ENCODE measurements at regions not wholly inside any gene's neighbourhood (a gene's known extent, or its start where the extent isn't known, plus 50 kb on each side); places are given as distances from the start of the nearest gene placed in this dataset.

DNA sequence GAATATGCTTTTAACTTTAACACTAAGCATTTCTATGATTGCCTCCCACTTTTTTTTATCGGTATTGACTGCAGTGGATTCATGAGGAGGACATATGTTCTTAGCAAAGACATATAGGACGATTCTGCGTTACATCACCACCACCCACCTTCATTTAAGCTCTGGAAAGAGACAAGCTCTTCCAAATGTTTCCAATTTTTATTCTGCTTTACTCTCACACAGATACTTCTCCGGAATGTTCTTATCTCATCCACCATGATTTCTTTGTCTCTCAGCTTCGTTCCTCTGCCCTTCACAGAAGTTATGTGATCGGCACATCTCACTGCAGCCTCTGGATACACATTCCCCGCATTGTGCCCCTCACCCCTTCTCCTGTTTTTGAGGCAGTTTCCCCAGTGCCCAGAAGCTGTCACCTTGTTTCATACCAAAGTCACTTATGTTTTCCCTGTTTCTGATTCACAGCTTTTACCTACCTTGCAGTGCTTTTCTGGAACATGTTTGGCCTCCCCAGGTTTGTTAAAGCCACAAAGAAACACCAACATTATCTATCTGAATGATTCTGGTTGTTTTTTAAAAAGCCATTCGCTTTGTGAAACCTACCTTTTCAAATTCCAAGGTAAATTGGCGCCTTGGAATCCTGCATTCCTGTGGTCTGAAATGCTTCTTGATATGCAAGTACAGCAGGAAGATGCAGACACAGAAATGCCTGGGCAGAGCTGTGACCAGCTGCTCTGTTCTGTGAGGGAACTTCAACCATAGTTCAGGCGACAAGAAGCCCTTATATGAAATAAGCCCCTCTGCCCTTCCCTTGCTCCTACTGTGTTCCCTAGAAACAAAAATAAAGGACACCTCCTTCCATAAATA, 1020.2 kb downstream of the TTLL7 start:
- 91 to 96% methylated on average over 7 to 10 of the region's 10 CpGs for WGBS, 2 donors (ENCODE audit: low coverage in 1 of 2)
- H3K9me3 ChIP-seq, result no peaks in the 10 kb centered on the region
- no peak overlapping the region for H3K27ac ChIP-seq
- H3K36me3 ChIP-seq, result no peaks in the 10 kb centered on the region
- no peaks in the 10 kb centered on the region for H3K4me1 ChIP-seq
- H3K4me3 ChIP-seq, result no peak overlapping the region
- H3K27me3 ChIP-seq, result no peaks in the 10 kb centered on the region
- TF ChIP-seq CTCF (IDR thresholded peaks at IDR 0.05), result no peak
- no peak for TF ChIP-seq POLR2AphosphoS5 (IDR thresholded peaks at IDR 0.05)
- no peak for TF ChIP-seq EP300 (IDR thresholded peaks at IDR 0.05)
- no peak for TF ChIP-seq POLR2A (IDR thresholded peaks at IDR 0.05)
- no peak for ATAC-seq

DNA sequence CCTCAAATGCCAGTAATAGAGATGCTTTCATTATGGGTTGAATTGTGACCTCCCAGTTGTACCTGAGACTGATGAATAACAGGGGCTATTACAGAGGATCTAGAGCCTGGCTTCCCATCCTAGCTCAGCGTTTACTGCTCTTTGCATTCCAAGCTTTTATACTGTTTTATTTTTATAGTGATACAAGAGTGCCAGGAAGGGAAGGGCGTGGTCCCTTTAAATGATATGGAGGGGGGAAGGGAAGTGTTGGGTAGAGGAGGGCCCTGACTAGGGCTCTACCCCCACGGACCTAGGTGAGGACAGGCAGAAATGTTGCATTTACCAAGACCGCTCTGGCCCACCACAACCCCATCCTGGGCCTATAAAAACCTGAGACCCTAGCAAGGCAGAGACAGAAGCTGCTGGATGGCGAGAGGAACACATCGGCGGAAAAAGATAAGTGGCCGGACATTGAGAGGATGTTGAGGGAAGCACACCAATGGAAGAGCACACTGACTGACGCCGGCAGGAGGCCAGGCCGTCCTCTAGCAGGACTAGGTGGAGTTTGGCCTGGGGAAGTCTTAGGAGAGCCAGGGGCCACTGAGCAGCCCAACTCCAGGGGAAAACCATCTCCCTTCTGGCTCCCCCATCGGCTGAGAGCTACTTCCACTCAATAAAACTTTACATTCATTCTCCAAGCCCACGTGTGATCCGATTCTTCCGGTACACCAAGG, 1025.9 kb downstream of the TTLL7 start:
- no peaks in the 10 kb centered on the region for H3K4me1 ChIP-seq
- 92 to 96% methylated on average over 10 to 12 of the region's 15 CpGs for WGBS, 2 donors (ENCODE audit: low coverage in 1 of 2)
- H3K4me3 ChIP-seq, result no peak overlapping the region
- no peaks in the 10 kb centered on the region for H3K36me3 ChIP-seq
- TF ChIP-seq CTCF (IDR thresholded peaks at IDR 0.05), result no peak
- no peaks in the 10 kb centered on the region for H3K27me3 ChIP-seq
- H3K9me3 ChIP-seq, result no peaks in the 10 kb centered on the region
- H3K27ac ChIP-seq, result no peak overlapping the region
- no peak for ATAC-seq

- ATAC-seq, result no peak
- WGBS, 2 donors (ENCODE audit: low coverage in 1 of 2), result 69 to 88% methylated on average over 2 of the region's 2 CpGs
- H3K36me3 ChIP-seq, result no peaks in the 10 kb centered on the region
- no peaks in the 10 kb centered on the region for H3K27me3 ChIP-seq
- no peak for TF ChIP-seq CTCF (IDR thresholded peaks at IDR 0.05)
- no peak for TF ChIP-seq POLR2AphosphoS5 (IDR thresholded peaks at IDR 0.05)
- TF ChIP-seq POLR2A (IDR thresholded peaks at IDR 0.05), result no peak
- TF ChIP-seq EP300 (IDR thresholded peaks at IDR 0.05), result no peak
- no peak overlapping the region for H3K4me3 ChIP-seq
- no peak overlapping the region for H3K27ac ChIP-seq
- H3K4me1 ChIP-seq, result no peaks in the 10 kb centered on the region
- H3K9me3 ChIP-seq, result no peaks in the 10 kb centered on the region
Measured at GRCh38 chr1:82969340-82969739, 1029.6 kb downstream of the TTLL7 start.

GRCh38 chr1:82962658-82963057, 1036.3 kb downstream of the TTLL7 start:
- ATAC-seq, result no peak
- Histone ChIP-seq H3K4me3 (no peak overlapping the region), H3K27me3 (no peaks in the 10 kb centered on the region), H3K9me3 (no peaks in the 10 kb centered on the region), H3K4me1 (no peaks in the 10 kb centered on the region), H3K27ac (no peak overlapping the region), H3K36me3 (no peaks in the 10 kb centered on the region)
- 68 to 82% methylated on average over 2 of the region's 2 CpGs for WGBS, 2 donors (ENCODE audit: low coverage in 1 of 2)
- TF ChIP-seq EP300 (IDR thresholded peaks at IDR 0.05) (no peak), POLR2AphosphoS5 (IDR thresholded peaks at IDR 0.05) (no peak), CTCF (IDR thresholded peaks at IDR 0.05) (no peak), POLR2A (IDR thresholded peaks at IDR 0.05) (no peak)
